ENCODE measurements at regions not wholly inside any gene's neighbourhood (a gene's known extent, or its start where the extent isn't known, plus 50 kb on each side); places are given as distances from the start of the nearest gene placed in this dataset.
A peak's percentile ranks its signal among the peaks of the same experiment; 100 is the strongest.
"Not testable (repeated sequence)": the region's sequence is repeated elsewhere in the genome, so short reads cannot be mapped to it uniquely, and the experiment has no call there.

GRCh38 chr12:31890295-31891285, 68.6 kb upstream of the RESF1 start:
- Histone ChIP-seq H3K27me3 (ENCODE audit: control insufficient read depth in 1 of 2, insufficient read depth in 2 of 2, low read length in 1 of 2) (no peaks in the 10 kb centered on the region), H3K36me3 (ENCODE audit: control insufficient read depth in 1 of 2, insufficient read depth in 2 of 2, low read length in 1 of 2) (no peaks in the 10 kb centered on the region), H3K4me1 (ENCODE audit: control insufficient read depth in 1 of 2, insufficient read depth in 2 of 2, low read length in 2 of 2) (no peaks in the 10 kb centered on the region), H3K4me3 (ENCODE audit: low read length in 2 of 2) (no peak overlapping the region), H3K9me3 (ENCODE audit: control insufficient read depth, low read length) (no peaks in the 10 kb centered on the region), H3K27ac (ENCODE audit: low read depth in 1 of 2, low read length in 2 of 2) (no peak overlapping the region)
- WGBS, 2 donors, result 86 to 88% methylated on average over 8 of the region's 8 CpGs
- ATAC-seq (ENCODE audit: low FRiP score) (no peak), DNase-seq (no peak)
- intact Hi-C loops (cut with DNase I), result no loop called here

GRCh38 chr12:31887109-31887811, 72.0 kb upstream of the RESF1 start:
- Histone ChIP-seq H3K4me1 (ENCODE audit: control insufficient read depth in 1 of 2, insufficient read depth in 2 of 2, low read length in 2 of 2) (no peaks in the 10 kb centered on the region), H3K27me3 (ENCODE audit: control insufficient read depth in 1 of 2, insufficient read depth in 2 of 2, low read length in 1 of 2) (no peaks in the 10 kb centered on the region), H3K27ac (ENCODE audit: low read depth in 1 of 2, low read length in 2 of 2) (no peak overlapping the region), H3K4me3 (ENCODE audit: low read length in 2 of 2) (no peak overlapping the region), H3K9me3 (ENCODE audit: control insufficient read depth, low read length) (no peaks in the 10 kb centered on the region), H3K36me3 (ENCODE audit: control insufficient read depth in 1 of 2, insufficient read depth in 2 of 2, low read length in 1 of 2) (no peaks in the 10 kb centered on the region)
- ATAC-seq (ENCODE audit: low FRiP score), result no peak
- 68 to 96% methylated on average over 2 of the region's 2 CpGs for WGBS, 2 donors
- intact Hi-C loops (cut with DNase I), result no loop called here
- no peak for DNase-seq

GRCh38 chr12:31882682-31883081, 76.5 kb upstream of the RESF1 start:
- H3K9me3 ChIP-seq (ENCODE audit: control insufficient read depth, low read length); H3K4me3 ChIP-seq (ENCODE audit: low read length in 2 of 2); DNase-seq; H3K4me1 ChIP-seq (ENCODE audit: control insufficient read depth in 1 of 2, insufficient read depth in 2 of 2, low read length in 2 of 2); intact Hi-C loops (cut with DNase I); H3K27ac ChIP-seq (ENCODE audit: low read depth in 1 of 2, low read length in 2 of 2); H3K36me3 ChIP-seq (ENCODE audit: control insufficient read depth in 1 of 2, insufficient read depth in 2 of 2, low read length in 1 of 2); ATAC-seq (ENCODE audit: low FRiP score); H3K27me3 ChIP-seq (ENCODE audit: control insufficient read depth in 1 of 2, insufficient read depth in 2 of 2, low read length in 1 of 2): not testable (repeated sequence)
- 94 to 96% methylated on average over 6 of the region's 6 CpGs for WGBS, 2 donors

GRCh38 chr12:31880340-31880739, 78.9 kb upstream of the RESF1 start:
- ATAC-seq (ENCODE audit: low FRiP score), result no peak
- Histone ChIP-seq H3K36me3 (ENCODE audit: control insufficient read depth in 1 of 2, insufficient read depth in 2 of 2, low read length in 1 of 2) (no peaks in the 10 kb centered on the region), H3K4me3 (ENCODE audit: low read length in 2 of 2) (no peak overlapping the region), H3K27me3 (ENCODE audit: control insufficient read depth in 1 of 2, insufficient read depth in 2 of 2, low read length in 1 of 2) (no peaks in the 10 kb centered on the region), H3K4me1 (ENCODE audit: control insufficient read depth in 1 of 2, insufficient read depth in 2 of 2, low read length in 2 of 2) (no peaks in the 10 kb centered on the region), H3K9me3 (ENCODE audit: control insufficient read depth, low read length) (no peaks in the 10 kb centered on the region), H3K27ac (ENCODE audit: low read depth in 1 of 2, low read length in 2 of 2) (no peak overlapping the region)
- DNase-seq, result no peak
- intact Hi-C loops (cut with DNase I), result no loop called here

GRCh38 chr12:31877884-31878283, 81.3 kb upstream of the RESF1 start:
- Histone ChIP-seq H3K4me3 (ENCODE audit: low read length in 2 of 2) (no peak overlapping the region), H3K36me3 (ENCODE audit: control insufficient read depth in 1 of 2, insufficient read depth in 2 of 2, low read length in 1 of 2) (no peaks in the 10 kb centered on the region), H3K27me3 (ENCODE audit: control insufficient read depth in 1 of 2, insufficient read depth in 2 of 2, low read length in 1 of 2) (no peaks in the 10 kb centered on the region), H3K4me1 (ENCODE audit: control insufficient read depth in 1 of 2, insufficient read depth in 2 of 2, low read length in 2 of 2) (no peaks in the 10 kb centered on the region), H3K9me3 (ENCODE audit: control insufficient read depth, low read length) (no peaks in the 10 kb centered on the region), H3K27ac (ENCODE audit: low read depth in 1 of 2, low read length in 2 of 2) (no peak overlapping the region)
- DNase-seq (no peak), ATAC-seq (ENCODE audit: low FRiP score) (no peak)
- WGBS, 2 donors, result 93 to 96% methylated on average over 1 of the region's 1 CpG
- intact Hi-C loops (cut with DNase I), result no loop called here

GRCh38 chr12:31876568-31877424, 82.4 kb upstream of the RESF1 start:
- 56 to 64% methylated on average over 12 to 13 of the region's 13 CpGs for WGBS, 2 donors
- no peaks in the 10 kb centered on the region for H3K9me3 ChIP-seq (ENCODE audit: control insufficient read depth, low read length)
- intact Hi-C loops (cut with DNase I), result no loop called here
- no peaks in the 10 kb centered on the region for H3K27me3 ChIP-seq (ENCODE audit: control insufficient read depth in 1 of 2, insufficient read depth in 2 of 2, low read length in 1 of 2)
- H3K36me3 ChIP-seq (ENCODE audit: control insufficient read depth in 1 of 2, insufficient read depth in 2 of 2, low read length in 1 of 2), result no peaks in the 10 kb centered on the region
- H3K4me1 ChIP-seq (ENCODE audit: control insufficient read depth in 1 of 2, insufficient read depth in 2 of 2, low read length in 2 of 2), result no peaks in the 10 kb centered on the region
- no peak overlapping the region for H3K27ac ChIP-seq (ENCODE audit: low read depth in 1 of 2, low read length in 2 of 2)
- DNase-seq (peak in 1 of 2 donors; percentile 72), ATAC-seq (ENCODE audit: low FRiP score) (no peak)
- no peak overlapping the region for H3K4me3 ChIP-seq (ENCODE audit: low read length in 2 of 2)

- DNase-seq, result no peak
- H3K27ac ChIP-seq (ENCODE audit: low read depth in 1 of 2, low read length in 2 of 2), result no peak overlapping the region
- H3K36me3 ChIP-seq (ENCODE audit: control insufficient read depth in 1 of 2, insufficient read depth in 2 of 2, low read length in 1 of 2), result no peaks in the 10 kb centered on the region
- no peak overlapping the region for H3K4me3 ChIP-seq (ENCODE audit: low read length in 2 of 2)
- H3K27me3 ChIP-seq (ENCODE audit: control insufficient read depth in 1 of 2, insufficient read depth in 2 of 2, low read length in 1 of 2), result no peaks in the 10 kb centered on the region
- ATAC-seq (ENCODE audit: low FRiP score), result no peak
- WGBS, 2 donors, result 93 to 94% methylated on average over 8 of the region's 8 CpGs
- H3K4me1 ChIP-seq (ENCODE audit: control insufficient read depth in 1 of 2, insufficient read depth in 2 of 2, low read length in 2 of 2), result no peaks in the 10 kb centered on the region
- intact Hi-C loops (cut with DNase I), result no loop called here
- no peaks in the 10 kb centered on the region for H3K9me3 ChIP-seq (ENCODE audit: control insufficient read depth, low read length)
Measured at GRCh38 chr12:31875609-31875964, 83.6 kb upstream of the RESF1 start.

GRCh38 chr12:31874961-31875608, 84.1 kb upstream of the RESF1 start:
- no peaks in the 10 kb centered on the region for H3K27me3 ChIP-seq (ENCODE audit: control insufficient read depth in 1 of 2, insufficient read depth in 2 of 2, low read length in 1 of 2)
- 47 to 50% methylated on average over 6 of the region's 6 CpGs for WGBS, 2 donors
- H3K36me3 ChIP-seq (ENCODE audit: control insufficient read depth in 1 of 2, insufficient read depth in 2 of 2, low read length in 1 of 2), result no peaks in the 10 kb centered on the region
- no peak overlapping the region for H3K4me3 ChIP-seq (ENCODE audit: low read length in 2 of 2)
- H3K4me1 ChIP-seq (ENCODE audit: control insufficient read depth in 1 of 2, insufficient read depth in 2 of 2, low read length in 2 of 2), result no peaks in the 10 kb centered on the region
- intact Hi-C loops (cut with DNase I), result no loop called here
- H3K27ac ChIP-seq (ENCODE audit: low read depth in 1 of 2, low read length in 2 of 2), result no peak overlapping the region
- H3K9me3 ChIP-seq (ENCODE audit: control insufficient read depth, low read length), result no peaks in the 10 kb centered on the region
- ATAC-seq (ENCODE audit: low FRiP score) (peak; percentile 62), DNase-seq (peak; percentile 75 to 76)
